ENCODE measurements at regions not wholly inside any gene's neighbourhood (a gene's known extent, or its start where the extent isn't known, plus 50 kb on each side); places are given as distances from the start of the nearest gene placed in this dataset.
"Not testable (repeated sequence)": the region's sequence is repeated elsewhere in the genome, so short reads cannot be mapped to it uniquely, and the experiment has no call there.

DNA sequence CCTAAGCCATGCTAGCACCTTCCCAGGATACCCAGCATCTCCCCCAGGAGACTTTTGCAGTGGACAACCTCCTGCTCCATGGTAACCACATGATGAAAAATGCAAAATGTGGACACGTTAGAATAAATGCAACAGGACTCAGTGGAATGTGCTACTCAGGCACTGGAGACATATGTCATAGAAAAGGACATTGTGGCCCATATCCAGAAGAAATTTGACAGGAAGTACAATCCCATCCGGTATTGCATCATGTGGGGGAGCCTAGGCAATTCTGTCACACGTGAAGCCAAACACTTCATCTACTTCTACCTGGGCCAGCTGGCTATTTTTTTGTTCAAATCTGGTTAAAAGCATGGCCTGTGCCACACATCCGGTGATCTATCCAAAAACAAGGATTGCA is 227.2 kb upstream of the GPR149 start:
- WGBS, 2 donors, result 45 to 55% methylated on average over 4 of the region's 4 CpGs

DNA sequence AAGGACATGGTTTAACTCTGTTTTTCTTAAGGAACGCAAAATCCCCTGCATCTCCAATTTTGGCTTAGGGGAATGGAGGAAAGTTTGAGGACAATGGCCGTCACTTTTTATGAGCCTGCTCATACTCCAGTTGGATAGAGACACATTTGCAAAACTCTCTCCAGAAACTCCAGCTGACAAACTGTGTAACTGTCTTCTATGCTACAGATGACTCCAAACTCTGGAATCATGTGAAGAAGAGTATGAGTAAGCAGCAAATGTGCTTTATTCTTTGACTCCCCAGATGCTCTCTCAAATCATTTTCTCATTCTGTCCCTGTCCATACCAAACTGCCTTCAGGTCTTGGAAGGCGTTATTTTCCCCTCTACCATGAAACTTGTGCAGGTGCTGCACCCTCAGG is 226.5 kb upstream of the GPR149 start:
- Histone ChIP-seq H3K9me3 (no peaks in the 10 kb centered on the region), H3K4me3 (no peak overlapping the region), H3K4me1 (no peaks in the 10 kb centered on the region), H3K36me3 (no peaks in the 10 kb centered on the region), H3K27me3 (no peaks in the 10 kb centered on the region), H3K27ac (no peak overlapping the region)
- TF ChIP-seq, protein P1, sequence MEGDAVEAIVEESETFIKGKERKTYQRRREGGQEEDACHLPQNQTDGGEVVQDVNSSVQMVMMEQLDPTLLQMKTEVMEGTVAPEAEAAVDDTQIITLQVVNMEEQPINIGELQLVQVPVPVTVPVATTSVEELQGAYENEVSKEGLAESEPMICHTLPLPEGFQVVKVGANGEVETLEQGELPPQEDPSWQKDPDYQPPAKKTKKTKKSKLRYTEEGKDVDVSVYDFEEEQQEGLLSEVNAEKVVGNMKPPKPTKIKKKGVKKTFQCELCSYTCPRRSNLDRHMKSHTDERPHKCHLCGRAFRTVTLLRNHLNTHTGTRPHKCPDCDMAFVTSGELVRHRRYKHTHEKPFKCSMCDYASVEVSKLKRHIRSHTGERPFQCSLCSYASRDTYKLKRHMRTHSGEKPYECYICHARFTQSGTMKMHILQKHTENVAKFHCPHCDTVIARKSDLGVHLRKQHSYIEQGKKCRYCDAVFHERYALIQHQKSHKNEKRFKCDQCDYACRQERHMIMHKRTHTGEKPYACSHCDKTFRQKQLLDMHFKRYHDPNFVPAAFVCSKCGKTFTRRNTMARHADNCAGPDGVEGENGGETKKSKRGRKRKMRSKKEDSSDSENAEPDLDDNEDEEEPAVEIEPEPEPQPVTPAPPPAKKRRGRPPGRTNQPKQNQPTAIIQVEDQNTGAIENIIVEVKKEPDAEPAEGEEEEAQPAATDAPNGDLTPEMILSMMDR (IDR thresholded peaks at IDR 0.05), result no peak
- ATAC-seq (no peak), DNase-seq (no peak)
- WGBS, 2 donors, result 85 to 93% methylated on average over 3 of the region's 3 CpGs
- intact Hi-C loops (cut with DNase I), result no loop called here

More for the DNA sequence above, 227.2 kb upstream of the GPR149 start:
- TF ChIP-seq, protein P1 (IDR thresholded peaks at IDR 0.05), result no peak
- no peak for DNase-seq
- H3K9me3 ChIP-seq, result no peaks in the 10 kb centered on the region
- intact Hi-C loops (cut with DNase I), result no loop called here
- no peaks in the 10 kb centered on the region for H3K27me3 ChIP-seq
- H3K4me1 ChIP-seq, result no peaks in the 10 kb centered on the region
- H3K36me3 ChIP-seq, result no peaks in the 10 kb centered on the region
- ATAC-seq, result no peak
- H3K27ac ChIP-seq, result no peak overlapping the region
- no peak overlapping the region for H3K4me3 ChIP-seq

- Histone ChIP-seq H3K27ac (no peak overlapping the region), H3K4me3 (no peak overlapping the region), H3K36me3 (no peaks in the 10 kb centered on the region), H3K27me3 (no peaks in the 10 kb centered on the region), H3K4me1 (no peaks in the 10 kb centered on the region), H3K9me3 (peaks cover 0 to 7% (median 0%) of the 10 kb centered on the region in 11 donors)
- 73 to 86% methylated on average over 2 of the region's 2 CpGs for WGBS, 2 donors
- intact Hi-C loops (cut with DNase I), result no loop called here
- ATAC-seq, result no peak
- no peak for DNase-seq
- TF ChIP-seq, protein P1 (IDR thresholded peaks at IDR 0.05), result no peak
Measured at GRCh38 chr3:154642145-154642544, 212.2 kb upstream of the GPR149 start.

DNA sequence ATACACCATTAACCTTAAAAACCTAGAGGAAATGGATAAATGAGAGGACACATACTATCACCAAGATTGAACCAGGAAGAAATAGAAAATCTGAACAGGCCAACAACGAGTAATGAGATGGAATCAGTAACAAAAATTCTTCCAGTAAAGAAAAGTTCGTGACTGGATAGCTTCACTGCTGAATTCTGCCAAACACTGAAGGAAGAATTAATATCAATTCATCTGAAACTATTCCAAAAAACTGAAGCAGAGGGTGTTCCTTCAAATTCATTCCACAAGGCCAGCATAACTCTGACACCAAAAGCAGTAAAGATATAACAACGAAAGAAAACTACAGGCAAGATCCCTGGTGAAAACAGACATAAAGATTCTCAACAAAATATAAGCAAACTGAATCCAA is 195.8 kb upstream of the GPR149 start:
- 81 to 84% methylated on average over 3 of the region's 3 CpGs for WGBS, 2 donors
- ATAC-seq, result no peak
- TF ChIP-seq, protein P1 (IDR thresholded peaks at IDR 0.05), result no peak

DNA sequence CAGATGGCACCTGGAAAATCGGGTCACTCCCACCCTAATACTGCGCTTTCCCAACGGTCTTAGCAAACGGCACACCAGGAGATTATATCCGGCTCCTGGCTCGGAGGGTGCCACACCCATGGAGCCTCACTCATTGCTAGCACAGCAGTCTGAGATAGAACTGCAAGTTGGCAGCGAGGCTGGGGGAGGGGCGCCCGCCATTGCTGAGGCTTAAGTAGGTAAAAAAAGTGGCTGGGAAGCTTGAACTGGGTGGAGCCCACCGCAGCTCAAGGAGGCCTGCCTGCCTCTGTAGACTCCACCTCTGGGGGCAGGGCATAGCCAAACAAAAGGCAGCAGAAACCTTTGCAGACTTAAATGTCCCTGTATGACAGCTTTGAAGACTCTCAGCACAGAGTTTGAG is 189.6 kb upstream of the GPR149 start:
- intact Hi-C loops (cut with DNase I); H3K4me1 ChIP-seq; H3K27ac ChIP-seq; H3K36me3 ChIP-seq; H3K27me3 ChIP-seq; DNase-seq; ATAC-seq; H3K4me3 ChIP-seq: not testable (repeated sequence)
- WGBS, 2 donors, result 86 to 90% methylated on average over 10 of the region's 10 CpGs
- peaks cover 0 to 38% (median 0%) of the 10 kb centered on the region in 11 donors for H3K9me3 ChIP-seq

More for the DNA sequence above, 195.8 kb upstream of the GPR149 start:
- intact Hi-C loops (cut with DNase I), result no loop called here
- Histone ChIP-seq H3K36me3 (no peaks in the 10 kb centered on the region), H3K9me3 (peaks cover 0 to 44% (median 0%) of the 10 kb centered on the region in 11 donors), H3K27ac (no peak overlapping the region), H3K4me3 (no peak overlapping the region), H3K4me1 (no peaks in the 10 kb centered on the region), H3K27me3 (no peaks in the 10 kb centered on the region)
- no peak for DNase-seq
